Adrenal gland (tissue), 5 donors: ENCODE measurements at regions not wholly inside any gene's neighbourhood (a gene's known extent, or its start where the extent isn't known, plus 50 kb on each side); places are given as distances from the start of the nearest gene placed in this dataset.
"Not testable (repeated sequence)": the region's sequence is repeated elsewhere in the genome, so short reads cannot be mapped to it uniquely, and the experiment has no call there.

ENCODE experiments used
- POLR2A ChIP-seq, 2 donors: fragments of 450-650 bp; IDR thresholded peaks; one replicate each; pipeline ENCODE4 v1.6.1; 2017; ENCODE audit warnings: antibody characterized with exemption in 2 of 2, mild to moderate bottlenecking in 2 of 2, moderate library complexity in 1 of 2
- TF ChIP-seq, protein P1 (sequence below), 6 experiments: fragments of 450-650 bp in 4 of 6; fragments of 200-600 bp in 2 of 6; sonication (generic) in 1 of 6; IDR thresholded peaks; 1 replicate in 5 of 6; 2 replicates in 1 of 6; pipeline versions ENCODE4 v1.5.1 to v1.8.0; 2016 to 2021; ENCODE audit warnings: antibody characterized with exemption in 6 of 6, mild to moderate bottlenecking in 2 of 6, moderate library complexity in 1 of 6
- donor health status: DM: no; HTN: no; CAD: no.

DNA sequence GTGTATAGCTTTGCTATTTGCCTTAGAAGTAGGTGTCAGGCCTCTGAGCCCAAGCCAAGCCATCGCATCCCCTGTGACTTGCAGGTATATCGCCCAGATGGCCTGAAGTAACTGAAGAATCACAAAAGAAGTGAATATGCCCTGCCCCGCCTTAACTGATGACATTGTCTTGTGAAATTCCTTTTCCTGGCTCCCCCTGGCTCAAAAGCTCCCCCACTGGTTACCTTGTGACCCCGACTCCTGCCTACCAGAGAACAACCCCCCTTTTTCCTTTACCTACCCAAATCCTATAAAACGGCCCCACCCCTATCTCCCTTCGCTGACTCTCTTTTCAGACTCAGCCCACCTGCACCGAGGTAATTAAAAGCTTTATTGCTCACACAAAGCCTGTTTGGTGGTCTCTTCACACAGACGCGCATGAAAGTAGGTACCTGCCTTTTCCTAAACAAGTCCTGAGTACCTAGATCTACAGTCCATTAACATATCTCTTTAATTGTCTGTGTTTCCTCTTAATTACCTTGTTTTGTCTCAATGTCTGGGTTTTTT is 653.8 kb upstream of the PCDH10 start:
- TF ChIP-seq, protein P1, sequence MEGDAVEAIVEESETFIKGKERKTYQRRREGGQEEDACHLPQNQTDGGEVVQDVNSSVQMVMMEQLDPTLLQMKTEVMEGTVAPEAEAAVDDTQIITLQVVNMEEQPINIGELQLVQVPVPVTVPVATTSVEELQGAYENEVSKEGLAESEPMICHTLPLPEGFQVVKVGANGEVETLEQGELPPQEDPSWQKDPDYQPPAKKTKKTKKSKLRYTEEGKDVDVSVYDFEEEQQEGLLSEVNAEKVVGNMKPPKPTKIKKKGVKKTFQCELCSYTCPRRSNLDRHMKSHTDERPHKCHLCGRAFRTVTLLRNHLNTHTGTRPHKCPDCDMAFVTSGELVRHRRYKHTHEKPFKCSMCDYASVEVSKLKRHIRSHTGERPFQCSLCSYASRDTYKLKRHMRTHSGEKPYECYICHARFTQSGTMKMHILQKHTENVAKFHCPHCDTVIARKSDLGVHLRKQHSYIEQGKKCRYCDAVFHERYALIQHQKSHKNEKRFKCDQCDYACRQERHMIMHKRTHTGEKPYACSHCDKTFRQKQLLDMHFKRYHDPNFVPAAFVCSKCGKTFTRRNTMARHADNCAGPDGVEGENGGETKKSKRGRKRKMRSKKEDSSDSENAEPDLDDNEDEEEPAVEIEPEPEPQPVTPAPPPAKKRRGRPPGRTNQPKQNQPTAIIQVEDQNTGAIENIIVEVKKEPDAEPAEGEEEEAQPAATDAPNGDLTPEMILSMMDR (IDR thresholded peaks at IDR 0.05), result not testable (repeated sequence)
- not testable (repeated sequence) for TF ChIP-seq POLR2A (IDR thresholded peaks at IDR 0.05)
